Stomach (tissue), 8 donors: ENCODE measurements at regions not wholly inside any gene's neighbourhood (a gene's known extent, or its start where the extent isn't known, plus 50 kb on each side); places are given as distances from the start of the nearest gene placed in this dataset.
"Not testable (repeated sequence)": the region's sequence is repeated elsewhere in the genome, so short reads cannot be mapped to it uniquely, and the experiment has no call there.

Experiments
- DNase-seq, 2 donors: peaks; one replicate each; pipeline versions ENCODE4 v3.0.0 to v3.0.0-alpha.2; 2013 to 2019
- H3K27ac ChIP-seq, 5 donors: fragments of 200-600 bp in 4 of 5; sonication (generic) in 4 of 5; one replicate each; pipeline ENCODE4 v1.5.1; 2013 to 2019; ENCODE audit warnings: mild to moderate bottlenecking in 1 of 5, moderate library complexity in 1 of 5
- H3K27me3 ChIP-seq, 3 donors: fragments of 200-600 bp; sonication (generic); one replicate each; pipeline ENCODE4 v1.5.1; 2017 to 2019; ENCODE audit warnings: mixed run types in 1 of 3
- H3K36me3 ChIP-seq, 4 donors: fragments of 200-600 bp; sonication (generic); 1 replicate in 3 of 4; 2 replicates in 1 of 4; pipeline ENCODE4 v1.5.1; 2016 to 2019
- H3K4me1 ChIP-seq, 4 donors: fragments of 200-600 bp; sonication (generic); one replicate each; pipeline ENCODE4 v1.5.1; 2016 to 2019
- H3K4me3 ChIP-seq, 4 donors: fragments of 200-600 bp; sonication (generic) in 3 of 4; one replicate each; pipeline ENCODE4 v1.5.1; 2016 to 2019; ENCODE audit warnings: mild to moderate bottlenecking in 1 of 4
- H3K9me3 ChIP-seq, 4 donors: fragments of 200-600 bp; sonication (generic); one replicate each; pipeline ENCODE4 v1.5.1; 2016 to 2019
- CTCF ChIP-seq, 7 experiments: fragments of 450-650 bp in 4 of 7; fragments of 200-600 bp in 3 of 7; sonication (generic) in 3 of 7; IDR thresholded peaks; one replicate each; pipeline ENCODE4 v1.5.1; 2016 to 2019; ENCODE audit warnings: antibody characterized with exemption in 7 of 7, control low read depth in 2 of 7, mild to moderate bottlenecking in 1 of 7
- EP300 ChIP-seq: sonication (generic); formaldehyde crosslinking; IDR thresholded peaks from one replicate; pipeline ENCODE4 v1.6.1; 2017; ENCODE audit warnings: antibody characterized with exemption
- POLR2A ChIP-seq, 4 donors: fragments of 450-650 bp; IDR thresholded peaks; one replicate each; pipeline ENCODE4 v1.6.1; 2016; ENCODE audit warnings: antibody characterized with exemption in 4 of 4, control low read depth in 2 of 4, mild to moderate bottlenecking in 1 of 4, moderate library complexity in 1 of 4
- POLR2AphosphoS5 ChIP-seq, 3 donors: sonication (generic); formaldehyde crosslinking; IDR thresholded peaks; one replicate each; pipeline ENCODE4 v1.6.1; 2016; ENCODE audit warnings: antibody characterized with exemption in 3 of 3
- WGBS, 5 donors: extraction: QIAGEN DNeasy Blood & Tissue Kit in 3 of 5; methylation state at CpG; one replicate each; pipeline versions ENCODE4 v1.1.5 to v1.1.7; 2013 to 2018; 5-methylcytosine and 5-hydroxymethylcytosine counted together
- intact Hi-C: fragments of 100-400 bp; cut with DNase I; formaldehyde crosslinking; loops from one replicate; pipeline ENCODE4 v1.15.1; 2023; ENCODE audit warnings: low total_unique reads
- donor health status: healthy with polysubstance abuse.
- donor health status: Bipolar disorder and iron deficiency.
- donor health status: healthy.

- DNase-seq = no peak
- TF ChIP-seq EP300 (no peak), POLR2A (IDR thresholded peaks at IDR 0.05) (no peak), POLR2AphosphoS5 (IDR thresholded peaks at IDR 0.05) (no peak), CTCF (IDR thresholded peaks at IDR 0.05) (no peak)
- Histone ChIP-seq H3K27ac (peak overlapping the region in 1 of 5 donors; percentile 72), H3K4me1 (no peaks in the 10 kb centered on the region), H3K36me3 (no peaks in the 10 kb centered on the region), H3K4me3 (no peak overlapping the region), H3K27me3 (peaks cover 0 to 19% (median 0%) of the 10 kb centered on the region in 3 donors), H3K9me3 (no peaks in the 10 kb centered on the region)
- WGBS, 5 donors = 65 to 75% (median 68%) methylated on average over 12 of the region's 12 CpGs
- intact Hi-C loops = no loop called here
Measured at GRCh38 chr6:167420177-167420576, 95.3 kb downstream of the TTLL2 start.

GRCh38 chr6:167420858-167421766 is 96.2 kb downstream of the TTLL2 start:
- WGBS, 5 donors = 33 to 56% (median 45%) methylated on average over 28 to 39 of the region's 39 CpGs
- H3K4me3 ChIP-seq = peak overlapping the region; percentile 9 to 17 (median 12)
- intact Hi-C loops = no loop called here
- no peaks in the 10 kb centered on the region for H3K9me3 ChIP-seq
- H3K36me3 ChIP-seq = no peaks in the 10 kb centered on the region
- no peaks in the 10 kb centered on the region for H3K4me1 ChIP-seq
- peak; percentile 92 for DNase-seq
- TF ChIP-seq CTCF (IDR thresholded peaks at IDR 0.05) (no peak), EP300 (no peak), POLR2A (IDR thresholded peaks at IDR 0.05) (peak in 1 of 4 donors; percentile 37), POLR2AphosphoS5 (IDR thresholded peaks at IDR 0.05) (peak in 2 of 3 donors; percentile 54 to 72)
- H3K27ac ChIP-seq = peak overlapping the region; percentile 10 to 81 (median 62)
- H3K27me3 ChIP-seq = peaks cover 0 to 15% (median 0%) of the 10 kb centered on the region in 3 donors

DNA sequence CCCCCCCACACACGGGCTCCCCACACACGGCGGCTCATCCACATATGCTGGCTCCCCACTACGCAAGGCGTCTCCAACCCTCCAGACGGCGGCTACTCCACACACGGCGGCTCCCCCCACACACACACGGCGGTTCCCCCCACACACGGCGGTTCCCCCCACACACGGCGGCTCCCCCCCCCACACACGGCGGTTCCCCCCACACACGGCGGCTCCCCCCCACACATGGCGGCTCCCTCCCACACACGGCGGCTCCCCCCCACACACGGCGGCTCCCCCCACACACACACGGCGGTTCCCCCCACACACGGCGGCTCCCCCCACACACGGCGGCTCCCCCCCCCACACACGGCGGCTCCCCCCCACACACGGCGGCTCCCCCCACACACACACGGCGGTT is 97.1 kb downstream of the TTLL2 start:
- H3K4me1 ChIP-seq, H3K27ac ChIP-seq, H3K36me3 ChIP-seq, intact Hi-C loops, H3K4me3 ChIP-seq, H3K9me3 ChIP-seq, DNase-seq: not testable (repeated sequence)
- H3K27me3 ChIP-seq = peaks cover 0 to 15% (median 0%) of the 10 kb centered on the region in 3 donors
- 94% methylated on average over 11 of the region's 36 CpGs; no CpG with 5 or more reads in 4 of the 5 donors for WGBS, 5 donors

GRCh38 chr6:167422934-167423333 is 98.0 kb downstream of the TTLL2 start:
- H3K27ac ChIP-seq = no peak overlapping the region
- DNase-seq = peak in 1 of 2 donors; percentile 22
- H3K4me1 ChIP-seq = no peaks in the 10 kb centered on the region
- H3K9me3 ChIP-seq = no peaks in the 10 kb centered on the region
- H3K27me3 ChIP-seq = peaks cover 0 to 15% (median 0%) of the 10 kb centered on the region in 3 donors
- intact Hi-C loops = no loop called here
- TF ChIP-seq POLR2AphosphoS5 (IDR thresholded peaks at IDR 0.05) (no peak), CTCF (IDR thresholded peaks at IDR 0.05) (no peak), POLR2A (IDR thresholded peaks at IDR 0.05) (no peak), EP300 (no peak)
- H3K36me3 ChIP-seq = no peaks in the 10 kb centered on the region
- 67 to 98% (median 96%) methylated on average over 1 to 23 of the region's 23 CpGs for WGBS, 5 donors
- no peak overlapping the region for H3K4me3 ChIP-seq
